ENCODE measurements at regions not wholly inside any gene's neighbourhood (a gene's known extent, or its start where the extent isn't known, plus 50 kb on each side); places are given as distances from the start of the nearest gene placed in this dataset.

- no peak for TF ChIP-seq SMAD5 (IDR thresholded peaks at IDR 0.05; ENCODE audit: low read depth)
- no peak for TF ChIP-seq ELK1 (IDR thresholded peaks at IDR 0.05; ENCODE audit: low read depth, low read length)
These were observed 93.0 kb upstream of the LDB2 start (continued) for GRCh38 chr4:16991450-16991849.

- FAIRE-seq: no peak
- RAD21 ChIA-PET (ENCODE audit: unreplicated experiment): no interaction called here
- no peak overlapping the region for H3K9ac ChIP-seq (ENCODE audit: control insufficient read depth, insufficient read depth, low read length)
- no peaks in the 10 kb centered on the region for H3K9me3 ChIP-seq (replicated peaks; ENCODE audit: control insufficient read depth, insufficient read depth, low read length)
- SMC1A ChIA-PET (ENCODE audit: uncharacterized antibody, unreplicated experiment): interaction anchor here (1.8 kb wide), 1 partner anchor 459 kb away, joined by 6 read pairs; no protein-coding TSS in a partner anchor
- no peaks in the 10 kb centered on the region for H3K4me1 ChIP-seq (ENCODE audit: control insufficient read depth, insufficient read depth, low read length)
- no peak overlapping the region for H2AFZ ChIP-seq (ENCODE audit: control insufficient read depth, low read depth, low read length)
- no peaks in the 10 kb centered on the region for H4K20me1 ChIP-seq (ENCODE audit: control insufficient read depth, insufficient read depth)
- in situ Hi-C loops (cut with MboI) (no loop called here), intact Hi-C loops (cut with micrococcal nuclease; ENCODE audit: unreplicated experiment) (no loop called here)
- no peaks in the 10 kb centered on the region for H3K27me3 ChIP-seq (replicated peaks in 1 of 2; ENCODE audit: control insufficient read depth in 2 of 2, insufficient read depth in 2 of 2, low read length in 1 of 2)
- no peak for ATAC-seq
- POLR2A ChIA-PET: no interaction called here
- no peak overlapping the region for H3K4me2 ChIP-seq (ENCODE audit: control insufficient read depth, insufficient read depth)
- no peaks in the 10 kb centered on the region for H3K36me3 ChIP-seq (ENCODE audit: control insufficient read depth in 2 of 2, insufficient read depth in 2 of 2, low read length in 1 of 2)
- no peak overlapping the region for H3K4me3 ChIP-seq
- no peak overlapping the region for H3K27ac ChIP-seq (ENCODE audit: control insufficient read depth, insufficient read depth)
- no TSS peak for BruUV-seq (replicated peaks)
- TF ChIP-seq ESRRA (IDR thresholded peaks at IDR 0.05; ENCODE audit: low read length): no peak
- no peak for TF ChIP-seq ZNF592 (IDR thresholded peaks at IDR 0.05)
- TF ChIP-seq WRNIP1 (IDR thresholded peaks at IDR 0.05; ENCODE audit: borderline replicate concordance, low read depth, low read length): no peak
- no peak for TF ChIP-seq SRF (IDR thresholded peaks at IDR 0.05; ENCODE audit: low read depth in 2 of 2, low read length in 2 of 2)
- WGBS (ENCODE audit: insufficient coverage, insufficient replicate concordance, low lambda C conversion rate, missing lambda C conversion rate): 0% methylated on average over 1 of the region's 1 CpG
- CTCF ChIA-PET: no interaction called here
- no peaks in the 10 kb centered on the region for H3K79me2 ChIP-seq (ENCODE audit: control insufficient read depth, insufficient read depth, low read length)
- no peak for DNase-seq (ENCODE audit: low read depth, low spot score)
These were observed 90.9 kb upstream of the LDB2 start for GRCh38 chr4:16989371-16989770.
